AG04449 (cell line): ENCODE measurements at regions not wholly inside any gene's neighbourhood (a gene's known extent, or its start where the extent isn't known, plus 50 kb on each side); places are given as distances from the start of the nearest gene placed in this dataset.

ENCODE experiments used
- CTCF ChIA-PET: fragments of 350-600 bp; formaldehyde crosslinking; extraction: SDS; loops from one replicate; lab custom pipeline; 2021; ENCODE audit warnings: antibody characterized with exemption; lab: Yijun Ruan, JAX
- POLR2A ChIA-PET: fragments of 400-600, 350-600 bp; formaldehyde crosslinking; extraction: SDS; loops from one replicate; lab custom pipeline; 2020; ENCODE audit warnings: antibody characterized with exemption, inconsistent platforms; lab: Yijun Ruan, JAX
- DNase-seq: peaks from one replicate; pipeline ENCODE4 v3.0.0-alpha.2; 2010; ENCODE audit warnings: low read depth, low spot score
- H3K4me3 ChIP-seq: 2 replicates; pipeline ENCODE4 v1.5.1; 2011; ENCODE audit warnings: low read depth, mild to moderate bottlenecking, control low read depth, low read length
- TF ChIP-seq, protein P1 (sequence below): IDR thresholded peaks from one replicate; pipeline ENCODE4 v1.5.1; 2011; ENCODE audit warnings: mild to moderate bottlenecking, moderate library complexity, low read length, control low read depth, inconsistent platforms; ENCODE audit not compliant: insufficient read depth; ENCODE audit errors: missing control alignments

DNA sequence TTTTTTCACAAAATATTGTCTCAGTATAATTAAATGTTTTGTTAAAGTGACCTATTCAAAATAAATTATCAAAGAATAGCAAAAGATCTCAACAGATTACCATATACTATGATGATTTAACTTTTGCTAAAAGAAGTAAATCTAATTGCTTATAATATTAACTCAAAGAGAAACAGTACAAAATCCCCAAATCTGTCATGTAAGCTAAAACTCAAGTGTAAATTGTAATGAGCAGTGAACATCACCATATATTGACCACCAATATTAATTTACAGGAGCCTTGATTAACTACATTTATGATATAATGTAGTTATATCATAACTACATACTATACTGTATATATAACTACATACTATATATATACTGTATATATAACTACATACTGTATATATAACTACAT, 174.4 kb downstream of the SLC39A8 start:
- TF ChIP-seq, protein P1, sequence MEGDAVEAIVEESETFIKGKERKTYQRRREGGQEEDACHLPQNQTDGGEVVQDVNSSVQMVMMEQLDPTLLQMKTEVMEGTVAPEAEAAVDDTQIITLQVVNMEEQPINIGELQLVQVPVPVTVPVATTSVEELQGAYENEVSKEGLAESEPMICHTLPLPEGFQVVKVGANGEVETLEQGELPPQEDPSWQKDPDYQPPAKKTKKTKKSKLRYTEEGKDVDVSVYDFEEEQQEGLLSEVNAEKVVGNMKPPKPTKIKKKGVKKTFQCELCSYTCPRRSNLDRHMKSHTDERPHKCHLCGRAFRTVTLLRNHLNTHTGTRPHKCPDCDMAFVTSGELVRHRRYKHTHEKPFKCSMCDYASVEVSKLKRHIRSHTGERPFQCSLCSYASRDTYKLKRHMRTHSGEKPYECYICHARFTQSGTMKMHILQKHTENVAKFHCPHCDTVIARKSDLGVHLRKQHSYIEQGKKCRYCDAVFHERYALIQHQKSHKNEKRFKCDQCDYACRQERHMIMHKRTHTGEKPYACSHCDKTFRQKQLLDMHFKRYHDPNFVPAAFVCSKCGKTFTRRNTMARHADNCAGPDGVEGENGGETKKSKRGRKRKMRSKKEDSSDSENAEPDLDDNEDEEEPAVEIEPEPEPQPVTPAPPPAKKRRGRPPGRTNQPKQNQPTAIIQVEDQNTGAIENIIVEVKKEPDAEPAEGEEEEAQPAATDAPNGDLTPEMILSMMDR: no peak
- CTCF ChIA-PET: no interaction called here
- no peak for DNase-seq
- POLR2A ChIA-PET: no interaction called here
- no peak overlapping the region for H3K4me3 ChIP-seq

DNA sequence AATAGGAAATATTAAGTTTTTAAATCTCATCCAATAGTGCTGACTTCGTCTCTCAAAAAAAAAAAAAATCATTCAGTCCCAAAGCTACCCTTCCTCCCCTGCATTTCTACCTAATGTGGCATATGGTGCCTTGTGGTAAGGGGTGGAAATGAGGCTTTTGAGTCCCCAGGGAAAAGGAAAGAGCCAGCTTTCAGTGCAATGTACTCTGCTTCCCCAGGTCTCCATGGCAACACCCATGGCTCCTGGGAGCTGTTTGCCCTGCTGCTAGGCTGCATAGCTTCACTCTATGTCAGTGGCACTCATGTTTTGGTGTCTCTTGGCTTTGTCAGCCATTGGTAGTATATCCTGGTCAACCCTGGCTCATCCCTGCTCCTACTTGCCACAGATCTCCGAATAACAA, 175.9 kb downstream of the SLC39A8 start:
- DNase-seq: no peak
- ChIA-PET POLR2A (no interaction called here), CTCF (no interaction called here)
- no peak overlapping the region for H3K4me3 ChIP-seq
- TF ChIP-seq, protein P1: no peak

DNA sequence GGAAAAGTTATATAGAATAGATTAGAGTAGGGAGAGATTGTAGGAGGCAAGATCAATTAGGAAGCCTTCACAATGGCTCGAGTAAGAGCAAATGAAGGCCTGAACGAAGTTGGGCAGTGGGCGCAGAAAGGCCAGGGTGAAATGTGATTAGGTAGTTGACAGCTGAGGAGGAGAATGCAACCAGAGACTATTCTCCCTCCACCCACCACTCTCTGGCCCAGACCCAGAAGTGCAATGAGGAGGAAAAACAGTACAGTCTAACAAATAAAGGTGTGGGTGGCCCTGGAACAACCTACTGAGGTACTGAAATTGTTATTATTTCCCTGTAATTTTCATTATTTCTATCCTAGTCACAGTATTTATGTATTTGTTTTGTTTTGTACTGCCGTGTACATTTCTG, 176.7 kb downstream of the SLC39A8 start:
- ChIA-PET CTCF (no interaction called here), POLR2A (no interaction called here)
- H3K4me3 ChIP-seq: no peak overlapping the region
- TF ChIP-seq, protein P1: no peak
- DNase-seq: no peak

DNA sequence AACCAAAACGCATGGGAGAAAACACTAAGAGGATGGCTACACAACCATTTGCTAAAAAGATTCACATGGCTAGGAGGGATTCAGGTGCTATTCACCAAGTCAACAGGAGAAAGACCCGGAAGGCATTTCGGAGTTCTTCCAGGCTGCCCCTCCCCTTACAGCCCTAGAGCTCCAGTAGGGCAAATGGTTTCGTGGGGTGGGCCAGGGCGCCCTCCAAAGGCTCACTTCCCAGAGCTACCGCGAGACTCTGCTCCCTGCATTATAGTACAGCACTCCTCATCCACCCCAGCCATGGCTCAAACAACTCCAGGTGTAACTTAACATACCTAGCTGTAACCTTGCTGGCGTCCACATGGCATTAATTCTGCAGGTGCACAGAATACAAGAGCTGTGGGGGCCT, 179.7 kb downstream of the SLC39A8 start:
- CTCF ChIA-PET: no interaction called here
- POLR2A ChIA-PET: no interaction called here
- no peak overlapping the region for H3K4me3 ChIP-seq
- DNase-seq: no peak
- TF ChIP-seq, protein P1: no peak

DNA sequence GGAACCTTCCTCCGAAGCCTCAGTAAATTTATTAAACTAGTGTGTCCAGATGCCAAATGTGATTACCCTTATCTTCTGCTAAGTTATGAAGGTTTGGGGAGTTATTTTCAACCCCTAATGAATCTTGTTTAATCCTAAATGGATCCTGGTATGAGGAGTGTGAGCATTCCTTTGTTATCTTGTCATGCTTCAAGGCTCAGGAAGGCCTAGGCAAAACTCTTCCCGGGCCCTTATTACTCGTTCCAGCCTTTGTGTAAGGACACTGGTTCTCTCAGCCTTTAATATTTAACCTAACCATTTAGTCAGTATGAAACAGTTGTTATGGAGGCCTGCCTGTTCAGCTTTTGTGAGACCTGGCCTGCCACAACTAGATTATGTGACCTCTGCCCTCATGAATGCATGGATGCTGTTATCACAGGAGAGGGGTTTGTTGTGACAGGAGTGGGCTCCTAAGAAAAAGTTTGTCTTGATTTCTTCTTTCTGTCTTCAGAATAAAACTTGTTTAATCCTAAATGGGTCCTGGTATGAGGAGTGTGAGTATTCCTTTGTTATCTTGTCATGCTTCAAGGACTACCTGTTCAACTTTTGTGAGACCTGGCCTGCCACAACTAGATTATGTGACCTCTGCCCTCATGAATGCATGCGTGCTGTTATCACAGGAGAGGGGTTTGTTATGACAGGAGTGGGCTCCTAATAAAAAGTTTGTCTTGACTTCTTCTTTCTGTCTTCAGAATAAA, 181.7 kb downstream of the SLC39A8 start:
- CTCF ChIA-PET: no interaction called here
- TF ChIP-seq, protein P1: no peak
- no peak for DNase-seq
- H3K4me3 ChIP-seq: no peak overlapping the region
- POLR2A ChIA-PET: no interaction called here

DNA sequence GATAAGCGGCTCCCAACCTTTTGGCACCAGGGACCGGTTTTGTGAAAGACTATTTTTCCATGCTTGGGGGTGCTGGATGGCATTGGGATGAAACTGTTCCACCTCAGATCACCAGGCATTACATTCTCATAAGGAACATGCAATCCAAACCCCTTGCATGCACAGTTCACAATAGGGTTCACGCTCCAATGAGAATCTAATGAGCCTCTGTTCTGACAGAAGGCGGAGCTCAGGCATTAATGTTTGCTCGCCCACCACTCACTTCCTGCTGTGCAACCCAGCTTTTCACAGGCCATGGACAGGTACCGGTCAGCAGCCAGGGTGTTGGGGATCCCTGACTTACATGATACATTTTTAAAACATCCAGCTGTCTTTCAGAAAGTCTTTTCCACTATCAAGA, 187.3 kb downstream of the SLC39A8 start:
- no peak overlapping the region for H3K4me3 ChIP-seq
- DNase-seq: no peak
- TF ChIP-seq, protein P1: no peak
- CTCF ChIA-PET: no interaction called here
- POLR2A ChIA-PET: no interaction called here
